RCC 7860 (cell line): ENCODE measurements at regions not wholly inside any gene's neighbourhood (a gene's known extent, or its start where the extent isn't known, plus 50 kb on each side); places are given as distances from the start of the nearest gene placed in this dataset.
A peak's percentile ranks its signal among the peaks of the same experiment; 100 is the strongest.
"Not testable (repeated sequence)": the region's sequence is repeated elsewhere in the genome, so short reads cannot be mapped to it uniquely, and the experiment has no call there.

Source experiments
- DNase-seq: peaks from one replicate; pipeline ENCODE4 v3.0.0-alpha.2; 2015; ENCODE audit warnings: low spot score
- FAIRE-seq: peaks from 2 replicates; lab custom pipeline; 2012; peaks lifted over from hg19 to GRCh38; lab: Jason Lieb, UNC

DNA sequence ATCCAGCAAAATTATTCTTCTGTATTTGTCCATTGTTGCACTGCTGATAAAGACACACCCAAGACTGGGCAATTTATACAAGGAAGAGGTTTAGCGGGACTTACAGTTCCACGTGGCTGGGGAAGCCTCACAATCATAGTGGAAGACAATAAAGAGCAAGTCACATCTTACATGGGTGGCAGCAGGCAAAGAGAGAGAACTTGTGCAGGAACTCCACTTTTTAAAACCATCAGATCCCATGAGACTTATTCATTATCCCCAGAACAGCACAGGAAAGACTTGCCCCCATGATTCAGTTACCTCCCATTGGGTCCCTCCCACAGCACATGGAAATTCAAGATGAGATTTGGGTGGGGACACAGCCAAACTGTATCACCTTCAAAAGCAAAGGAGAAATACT, 286.5 kb upstream of the ECI2 start:
- no peak for DNase-seq
- FAIRE-seq, result no peak

GRCh38 chr6:4420160-4420865, 284.9 kb upstream of the ECI2 start:
- FAIRE-seq (no peak), DNase-seq (no peak)

DNA sequence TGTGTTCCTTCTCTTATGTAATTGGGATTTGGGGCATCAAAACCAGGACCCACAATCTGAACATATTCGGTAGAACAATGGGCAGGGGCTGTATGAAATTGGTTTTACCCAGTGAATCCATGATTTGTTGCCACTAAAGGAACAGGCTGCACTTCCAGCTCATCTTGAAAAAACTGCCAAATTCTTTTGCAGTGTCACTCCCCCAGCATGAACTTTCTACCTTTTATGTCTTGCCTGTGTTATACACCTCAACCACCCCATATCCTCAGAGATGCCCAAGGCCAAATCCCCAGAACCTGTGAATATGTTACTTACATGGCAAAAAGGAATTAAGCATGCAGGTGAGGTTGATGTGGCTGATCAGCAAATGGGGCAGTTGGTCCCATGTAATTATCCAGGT, 280.2 kb upstream of the ECI2 start:
- DNase-seq (no peak), FAIRE-seq (no peak)

DNA sequence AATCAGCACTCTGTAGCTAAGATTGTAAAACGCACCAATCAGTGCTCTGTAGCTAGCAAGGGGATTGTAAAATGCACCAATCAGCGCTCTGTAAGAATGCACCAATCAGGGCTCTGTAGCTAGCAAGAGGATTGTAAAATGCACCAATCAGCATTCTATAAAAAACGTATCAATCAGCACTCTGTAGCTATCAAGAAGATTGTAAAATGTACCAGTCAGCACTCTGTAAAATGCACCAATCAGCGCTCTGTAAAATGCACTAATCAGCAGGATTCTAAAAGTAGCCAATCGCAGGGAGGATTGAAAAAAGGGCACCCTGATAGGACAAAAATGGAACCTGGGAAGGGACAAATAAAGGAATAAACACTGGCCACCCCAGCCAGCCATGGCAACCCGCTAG, 278.7 kb upstream of the ECI2 start:
- not testable (repeated sequence) for FAIRE-seq, DNase-seq

DNA sequence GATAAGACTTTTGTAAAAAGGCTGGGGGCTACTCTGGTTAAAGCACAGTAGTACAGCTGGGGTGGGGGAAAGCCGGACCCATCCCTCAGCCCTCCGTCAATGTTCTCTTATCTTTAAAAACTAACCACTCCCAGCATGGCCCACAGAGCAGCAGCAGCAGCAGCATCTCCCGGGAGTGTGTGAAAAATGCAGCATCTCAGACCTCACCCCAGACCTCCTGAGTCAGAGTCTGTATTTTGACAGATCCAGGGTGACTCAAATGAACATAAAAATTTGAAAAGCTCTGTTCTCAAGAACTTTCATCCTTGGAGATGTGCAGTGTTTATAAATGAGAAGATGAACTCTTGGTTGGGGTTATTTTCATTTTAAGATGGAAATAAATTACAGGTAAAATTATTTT, 277.7 kb upstream of the ECI2 start:
- FAIRE-seq (no peak), DNase-seq (no peak)

- no peak for FAIRE-seq
- DNase-seq, result no peak
Observed at GRCh38 chr6:4412488-4412887, 277.1 kb upstream of the ECI2 start.

- no peak for FAIRE-seq
- DNase-seq, result no peak
Observed at GRCh38 chr6:4412077-4412476, 276.7 kb upstream of the ECI2 start.

DNA sequence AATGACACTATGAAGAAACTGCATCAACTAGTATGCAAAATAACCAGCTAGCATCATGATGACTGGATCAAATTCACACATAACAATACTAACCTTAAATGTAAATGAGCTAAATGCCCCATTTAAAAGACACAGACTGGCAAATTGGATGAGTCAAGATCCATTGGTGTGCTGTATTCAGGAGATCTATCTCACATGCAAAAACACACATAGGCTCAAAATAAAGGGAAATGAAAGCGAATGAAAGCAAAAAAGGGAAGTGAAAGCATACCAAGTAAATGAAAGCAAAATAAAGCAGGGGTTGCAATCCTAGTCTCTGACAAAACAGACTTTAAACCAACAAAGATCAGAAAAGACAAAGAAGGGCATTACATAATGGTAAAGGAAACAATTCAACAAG, 272.3 kb upstream of the ECI2 start:
- FAIRE-seq, DNase-seq: not testable (repeated sequence)

DNA sequence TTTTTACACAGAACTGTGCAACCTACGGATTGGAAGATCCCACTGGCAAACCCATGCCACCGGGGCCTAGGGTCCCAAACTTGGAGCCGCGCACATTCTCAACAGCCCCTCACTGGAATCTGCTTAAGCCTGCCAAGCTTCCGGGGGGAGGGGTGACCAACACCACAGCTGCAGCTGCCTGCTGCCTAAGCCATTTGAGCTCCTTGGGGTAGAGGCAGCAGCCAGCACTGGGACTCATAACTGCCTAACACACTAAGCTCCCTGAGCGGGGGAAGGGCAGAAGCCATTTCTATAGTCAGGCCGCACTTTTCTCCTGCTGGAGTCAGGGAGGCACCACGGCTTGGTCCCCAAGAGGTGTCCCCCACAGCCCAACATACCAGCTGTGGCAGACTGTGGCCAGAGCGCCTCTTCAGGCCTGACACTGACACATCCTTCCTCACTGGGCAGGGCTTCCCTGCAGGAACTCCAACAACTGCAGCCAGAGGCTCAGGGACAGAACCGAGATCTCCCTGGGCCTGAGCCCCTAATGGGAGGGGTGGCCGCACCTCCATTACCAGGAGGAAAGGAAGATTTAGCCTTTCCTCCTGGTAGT, 270.3 kb upstream of the ECI2 start:
- no peak for FAIRE-seq

DNA sequence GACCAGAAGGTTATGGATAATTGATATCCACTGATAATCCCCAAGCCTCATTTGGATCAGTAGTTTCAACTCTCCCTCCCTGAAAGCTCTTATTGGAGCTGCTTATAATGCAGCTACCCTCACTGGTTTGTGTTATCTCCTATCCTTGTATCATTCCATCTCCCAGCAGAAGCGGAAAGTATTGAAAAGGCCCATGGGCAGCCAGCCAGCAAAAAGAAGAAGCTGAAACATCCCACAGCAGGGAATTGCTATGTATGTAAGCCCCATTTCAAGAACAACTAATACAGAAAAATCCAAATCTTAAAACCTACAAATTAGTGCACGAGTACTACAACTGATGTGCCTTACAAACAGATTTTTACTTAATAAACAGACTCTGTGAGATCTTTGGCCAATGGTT, 269.0 kb upstream of the ECI2 start:
- FAIRE-seq (no peak), DNase-seq (no peak)

More for the DNA sequence above, 270.3 kb upstream of the ECI2 start:
- no peak for DNase-seq

GRCh38 chr6:4403828-4404227, 268.5 kb upstream of the ECI2 start:
- FAIRE-seq, result no peak
- no peak for DNase-seq

GRCh38 chr6:4403023-4403752, 267.8 kb upstream of the ECI2 start:
- FAIRE-seq (no peak), DNase-seq (no peak)

DNA sequence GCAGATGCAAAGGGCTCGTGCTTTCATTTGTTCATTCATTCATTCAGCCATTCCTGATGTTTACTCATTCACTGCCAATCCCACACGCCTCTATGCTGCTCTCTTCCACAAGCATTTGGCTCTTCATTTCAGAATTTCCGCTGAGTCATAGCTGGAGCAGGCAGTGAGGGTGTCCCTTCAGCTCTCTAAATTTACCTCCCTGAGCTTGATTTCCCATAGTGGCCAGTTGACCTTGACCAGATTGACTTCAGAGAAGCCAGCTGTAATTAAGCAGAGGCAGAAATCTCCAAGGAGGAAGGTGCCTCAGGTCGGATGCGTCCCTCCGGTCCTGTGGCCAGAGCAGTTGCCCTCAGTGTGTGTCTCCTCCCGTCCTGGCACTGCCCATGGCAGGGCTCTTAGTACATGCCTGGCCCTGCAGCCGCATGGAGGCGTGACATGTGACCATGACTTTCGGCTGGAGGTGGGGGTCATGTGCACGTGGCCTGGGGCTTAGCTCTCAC, 267.2 kb upstream of the ECI2 start:
- DNase-seq, result peak; percentile 46
- no peak for FAIRE-seq

- DNase-seq (no peak), FAIRE-seq (no peak)
Observed at GRCh38 chr6:4401408-4402368, 266.3 kb upstream of the ECI2 start.

DNA sequence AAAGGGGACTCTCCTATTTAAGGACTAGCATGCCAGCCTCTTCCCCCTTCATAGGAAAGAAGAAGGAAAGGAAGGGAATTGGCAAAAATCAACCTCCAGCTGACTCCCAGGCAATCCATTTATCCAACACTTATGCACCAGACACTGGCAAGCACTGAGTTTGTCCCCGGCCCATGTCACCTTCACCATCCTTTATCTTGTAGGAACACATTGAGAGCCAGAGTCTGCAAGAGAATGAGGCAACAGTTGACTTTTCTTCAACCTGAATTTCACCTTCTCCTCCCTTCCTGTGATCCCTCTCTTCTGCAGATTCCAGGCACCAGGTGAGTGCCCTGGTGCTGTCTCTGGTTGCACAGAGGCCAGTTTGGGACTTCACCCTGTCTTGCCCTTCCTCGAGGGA, 264.3 kb upstream of the ECI2 start:
- DNase-seq (no peak), FAIRE-seq (no peak)

DNA sequence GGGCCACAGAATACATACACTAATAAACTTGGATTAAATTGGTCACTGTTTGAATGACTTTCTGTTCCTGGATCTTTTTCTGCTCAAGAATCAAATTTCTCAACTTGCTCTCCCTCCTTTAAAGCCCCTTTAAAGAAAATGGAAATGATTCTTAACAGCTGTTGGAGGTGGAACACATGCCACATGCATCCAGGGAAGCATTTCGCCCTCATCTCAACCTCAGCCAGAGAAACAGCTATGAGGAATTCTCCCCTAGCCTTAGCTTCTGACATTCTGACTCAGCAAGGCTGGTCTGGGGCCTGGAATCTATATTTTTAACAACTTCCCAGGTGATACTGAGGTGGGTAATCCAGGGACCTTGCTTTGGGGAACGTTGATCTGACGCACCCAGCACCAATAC, 263.4 kb upstream of the ECI2 start:
- FAIRE-seq (no peak), DNase-seq (no peak)

GRCh38 chr6:4397307-4397706, 261.9 kb upstream of the ECI2 start:
- no peak for FAIRE-seq
- DNase-seq, result no peak

DNA sequence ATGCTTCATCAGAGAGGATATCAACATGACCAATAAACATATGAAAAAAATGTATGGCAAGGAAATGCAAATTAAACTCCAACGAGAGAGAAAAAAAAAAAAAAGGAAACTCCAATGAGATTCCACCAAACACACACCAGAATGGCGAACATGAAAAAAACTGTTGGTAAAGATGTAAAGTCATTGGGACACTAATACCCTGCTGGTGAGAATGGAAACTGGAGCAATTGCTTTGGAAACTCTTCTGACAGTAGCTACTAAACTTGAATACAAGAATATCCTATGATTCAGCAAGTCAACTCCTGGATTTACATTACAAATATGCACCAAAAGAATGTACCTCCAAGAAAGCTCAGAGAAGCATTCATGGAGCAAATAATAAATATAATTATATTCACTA, 260.7 kb upstream of the ECI2 start:
- DNase-seq, result no peak
- FAIRE-seq, result no peak

DNA sequence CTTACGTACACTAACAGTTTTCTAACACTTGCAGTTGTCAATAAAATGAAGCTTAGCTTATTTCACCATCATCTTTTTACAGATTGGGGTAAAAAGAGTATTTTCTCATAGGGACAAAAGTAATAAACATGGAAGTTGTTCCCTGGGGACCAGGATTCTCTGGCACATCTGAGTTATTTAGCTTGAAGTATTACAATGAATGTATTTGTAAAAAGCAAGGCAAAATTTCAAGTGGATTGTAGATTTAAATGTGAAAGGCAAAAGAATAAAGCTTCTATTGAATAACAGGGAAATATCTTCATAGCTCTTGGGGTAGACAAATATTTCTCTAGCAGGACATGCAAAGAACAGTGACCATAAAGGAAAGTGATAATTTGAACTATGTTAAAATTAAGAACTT, 260.0 kb upstream of the ECI2 start:
- no peak for FAIRE-seq
- no peak for DNase-seq

- FAIRE-seq (no peak), DNase-seq (no peak)
Observed at GRCh38 chr6:4394786-4395185, 259.4 kb upstream of the ECI2 start.

DNA sequence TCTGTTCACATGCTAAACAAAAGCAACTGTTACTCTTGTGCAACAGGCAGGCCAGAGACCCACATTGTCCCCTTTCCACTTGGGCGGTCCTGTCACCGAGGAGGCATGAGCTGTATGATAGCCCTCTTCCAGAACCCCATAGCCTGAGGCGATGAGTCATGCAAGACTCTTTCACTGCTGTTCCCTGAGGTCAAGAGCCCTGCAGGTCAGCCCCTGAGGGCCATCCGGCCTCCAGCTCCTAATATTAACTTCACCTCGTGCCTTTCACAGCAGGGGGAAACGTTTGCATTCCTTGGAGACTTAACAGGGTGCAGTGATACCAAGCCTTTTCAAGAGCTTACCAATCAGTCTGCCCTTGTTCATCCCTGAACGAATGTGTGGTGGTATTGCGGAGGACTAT, 253.3 kb upstream of the ECI2 start:
- DNase-seq (peak; percentile 57), FAIRE-seq (peak; percentile 47)
